Astrocyte of the spinal cord (primary cell): ENCODE measurements at regions not wholly inside any gene's neighbourhood (a gene's known extent, or its start where the extent isn't known, plus 50 kb on each side); places are given as distances from the start of the nearest gene placed in this dataset.

Experiments used
- DNase-seq: peaks from one replicate; pipeline ENCODE4 v3.0.0; 2011; ENCODE audit warnings: low read depth, low spot score
- H3K4me3 ChIP-seq: 2 replicates; pipeline ENCODE4 v1.5.1; 2011; ENCODE audit warnings: low read depth, mild to moderate bottlenecking, low read length, moderate library complexity
- in situ Hi-C: cut with HindIII; loops from 2 replicates; pipeline ENCODE4 v1.10.0; 2017; ENCODE audit warnings: low sequenced_read_pairs
- TF ChIP-seq, protein P1 (sequence below): IDR thresholded peaks from 2 replicates; pipeline ENCODE4 v1.5.1; 2012; ENCODE audit warnings: low read depth, mild to moderate bottlenecking, low read length, inconsistent platforms

- in situ Hi-C loops = no loop called here
- TF ChIP-seq, protein P1, sequence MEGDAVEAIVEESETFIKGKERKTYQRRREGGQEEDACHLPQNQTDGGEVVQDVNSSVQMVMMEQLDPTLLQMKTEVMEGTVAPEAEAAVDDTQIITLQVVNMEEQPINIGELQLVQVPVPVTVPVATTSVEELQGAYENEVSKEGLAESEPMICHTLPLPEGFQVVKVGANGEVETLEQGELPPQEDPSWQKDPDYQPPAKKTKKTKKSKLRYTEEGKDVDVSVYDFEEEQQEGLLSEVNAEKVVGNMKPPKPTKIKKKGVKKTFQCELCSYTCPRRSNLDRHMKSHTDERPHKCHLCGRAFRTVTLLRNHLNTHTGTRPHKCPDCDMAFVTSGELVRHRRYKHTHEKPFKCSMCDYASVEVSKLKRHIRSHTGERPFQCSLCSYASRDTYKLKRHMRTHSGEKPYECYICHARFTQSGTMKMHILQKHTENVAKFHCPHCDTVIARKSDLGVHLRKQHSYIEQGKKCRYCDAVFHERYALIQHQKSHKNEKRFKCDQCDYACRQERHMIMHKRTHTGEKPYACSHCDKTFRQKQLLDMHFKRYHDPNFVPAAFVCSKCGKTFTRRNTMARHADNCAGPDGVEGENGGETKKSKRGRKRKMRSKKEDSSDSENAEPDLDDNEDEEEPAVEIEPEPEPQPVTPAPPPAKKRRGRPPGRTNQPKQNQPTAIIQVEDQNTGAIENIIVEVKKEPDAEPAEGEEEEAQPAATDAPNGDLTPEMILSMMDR = no peak
- no peak overlapping the region for H3K4me3 ChIP-seq
- no peak for DNase-seq
These were observed 222.0 kb upstream of the FOXQ1 start for GRCh38 chr6:1089859-1090258.

DNA sequence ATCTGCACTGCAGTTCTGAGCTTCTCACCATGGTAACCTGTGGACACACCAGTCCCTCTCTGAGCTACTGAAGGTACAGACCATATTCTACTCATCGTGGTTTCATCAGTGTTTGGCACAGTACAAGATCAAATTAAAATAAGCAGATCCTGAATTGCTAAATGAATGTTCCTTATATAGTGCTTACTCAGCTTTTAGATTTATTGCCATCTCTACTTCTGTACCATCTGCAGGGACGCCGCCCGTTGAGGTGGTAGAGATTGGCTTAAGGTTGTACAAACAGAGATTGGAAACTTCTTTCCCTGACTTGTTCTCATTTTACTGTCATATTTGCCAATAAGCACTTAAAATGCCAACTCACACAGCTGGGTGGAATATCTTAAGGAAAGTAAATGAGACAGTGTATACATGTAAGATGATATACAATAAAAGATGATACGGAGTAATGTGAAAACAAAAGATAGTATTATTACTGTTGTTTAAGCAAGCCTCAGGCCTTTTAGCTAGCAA is 223.4 kb upstream of the FOXQ1 start:
- TF ChIP-seq, protein P1 = no peak
- in situ Hi-C loops = no loop called here
- no peak overlapping the region for H3K4me3 ChIP-seq
- DNase-seq = no peak

DNA sequence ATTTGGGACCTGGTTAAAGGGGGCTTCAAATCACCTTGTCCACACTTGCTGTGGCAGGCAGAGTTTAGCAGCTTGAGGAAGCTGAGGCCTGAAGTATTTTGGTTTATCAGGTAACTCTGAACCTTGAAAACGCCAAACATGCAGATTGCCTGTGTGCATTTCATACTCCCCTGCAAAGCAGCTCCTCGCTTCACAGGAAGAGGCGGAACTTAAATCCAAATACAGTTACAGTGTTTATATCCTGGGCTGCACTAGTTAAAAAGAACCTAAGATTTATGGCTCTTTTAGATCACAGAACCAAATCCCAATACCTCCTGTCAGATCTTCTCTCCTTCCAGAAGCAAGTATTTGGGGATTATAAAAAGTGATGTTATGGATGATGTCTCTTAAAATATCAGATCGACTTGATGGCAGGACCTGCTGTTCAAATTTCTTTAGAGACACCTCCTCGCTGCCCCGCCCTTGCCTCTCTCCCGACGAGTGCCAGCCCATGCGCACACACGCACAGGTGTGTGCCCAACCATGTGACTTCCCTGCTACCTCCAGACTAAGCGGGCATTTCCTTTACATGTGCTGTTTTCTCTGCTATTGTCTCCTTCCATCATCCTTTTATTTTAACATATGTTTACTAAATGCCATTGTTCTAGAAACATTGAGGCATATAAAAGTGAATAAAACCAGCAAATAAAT is 224.6 kb upstream of the FOXQ1 start:
- no peak overlapping the region for H3K4me3 ChIP-seq
- in situ Hi-C loops = no loop called here
- DNase-seq = no peak
- TF ChIP-seq, protein P1 = no peak

DNA sequence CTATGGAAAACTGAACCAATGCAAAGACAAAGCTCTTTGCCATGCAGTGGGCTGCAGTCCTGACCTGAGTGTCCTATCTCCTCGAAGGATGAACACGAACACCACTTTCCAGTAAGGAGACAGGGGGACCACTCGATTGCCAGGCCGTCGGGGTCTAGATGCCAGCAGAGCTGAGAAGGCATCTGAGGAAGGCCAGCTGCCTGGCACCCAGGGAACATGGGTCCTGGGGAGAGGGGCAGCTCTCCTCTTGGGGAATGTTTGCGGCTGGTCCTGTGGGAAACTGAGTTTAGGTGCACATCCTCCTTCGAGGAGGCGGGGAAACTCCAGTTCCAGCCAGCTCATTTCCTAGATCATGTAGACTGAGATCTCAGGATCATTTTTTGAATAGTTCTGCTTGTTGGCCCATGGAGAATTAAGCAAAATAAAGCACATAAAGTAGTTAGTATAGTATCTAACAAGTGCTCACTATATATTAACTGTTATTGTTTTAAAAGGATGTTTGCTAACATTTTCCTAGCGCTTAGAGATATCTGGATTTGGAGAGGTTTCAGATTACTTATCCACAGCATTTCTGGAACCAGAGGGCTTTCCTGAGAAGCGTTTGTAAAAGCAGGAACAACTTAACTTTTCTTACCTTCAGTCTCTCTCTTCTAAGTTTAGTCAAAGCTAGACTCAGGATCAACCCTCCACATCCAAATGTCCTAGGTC is 225.3 kb upstream of the FOXQ1 start:
- no peak overlapping the region for H3K4me3 ChIP-seq
- TF ChIP-seq, protein P1 = no peak
- in situ Hi-C loops = no loop called here
- no peak for DNase-seq

DNA sequence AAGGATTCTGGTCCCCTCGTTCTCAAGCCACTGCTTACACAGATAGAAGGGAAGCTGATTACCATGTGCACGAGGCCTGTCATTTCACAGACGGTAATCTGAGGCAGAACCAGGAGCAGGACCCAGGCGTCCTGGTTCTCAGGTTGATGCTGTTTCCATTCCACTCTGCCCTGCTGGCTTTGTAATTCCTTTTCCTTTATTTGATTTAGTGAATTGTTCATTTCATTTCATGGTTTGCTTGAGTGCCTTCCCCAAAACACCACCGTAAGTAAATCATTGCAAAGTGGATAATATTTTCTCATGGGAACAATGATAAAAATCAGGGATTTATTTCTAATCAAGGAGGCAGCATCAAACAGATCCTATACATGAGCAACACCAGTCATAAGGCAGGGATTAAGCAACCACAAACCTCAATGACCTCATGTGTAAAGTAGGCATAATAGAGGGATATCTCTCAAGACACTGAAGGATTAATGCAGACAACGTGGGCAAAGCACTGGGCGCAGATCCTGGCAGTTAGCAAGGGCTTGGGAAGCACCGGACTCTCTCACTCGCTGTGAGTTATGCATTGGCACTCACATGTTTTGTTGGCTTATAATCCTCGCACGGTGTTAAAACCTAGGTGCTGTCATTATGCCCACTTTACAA is 229.5 kb upstream of the FOXQ1 start:
- in situ Hi-C loops = no loop called here
- H3K4me3 ChIP-seq = no peak overlapping the region
- no peak for DNase-seq
- TF ChIP-seq, protein P1 = no peak

- DNase-seq = no peak
- TF ChIP-seq, protein P1 = no peak
- in situ Hi-C loops = no loop called here
- H3K4me3 ChIP-seq = no peak overlapping the region
These were observed 230.2 kb upstream of the FOXQ1 start for GRCh38 chr6:1081551-1082284.
